C1 segment of cervical spinal cord (tissue), 14 donors: ENCODE measurements at regions not wholly inside any gene's neighbourhood (a gene's known extent, or its start where the extent isn't known, plus 50 kb on each side); places are given as distances from the start of the nearest gene placed in this dataset.

Source experiments
- DNase-seq, 14 donors: peaks; one replicate each; lab custom pipeline; 2025; lab: John Stamatoyannopoulos, UW

GRCh38 chr6:156160795-156161165, 616.4 kb upstream of the ARID1B start:
- no peak for DNase-seq

- no peak for DNase-seq
Observed at GRCh38 chr6:156160007-156160794, 617.0 kb upstream of the ARID1B start.

- no peak for DNase-seq
Observed at GRCh38 chr6:156154896-156155295, 622.3 kb upstream of the ARID1B start.

DNA sequence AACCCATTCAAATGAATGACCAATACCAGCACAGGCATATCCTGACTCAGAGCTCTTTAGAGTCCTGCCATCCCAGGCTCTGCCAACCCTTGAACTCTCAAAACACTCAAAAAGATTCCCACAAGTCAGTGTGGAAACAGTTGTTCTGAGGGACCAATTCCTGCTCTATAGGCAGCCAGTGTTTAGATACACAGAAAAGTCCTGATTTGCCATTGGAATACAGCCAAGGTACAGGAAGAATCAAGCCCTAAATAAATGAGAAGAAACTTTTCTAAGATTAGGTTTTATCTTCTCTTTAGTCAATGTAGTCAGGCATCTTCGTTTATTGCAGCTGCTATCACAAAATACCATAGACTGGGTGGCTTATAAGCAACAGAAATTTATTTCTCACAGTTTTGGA, 626.8 kb upstream of the ARID1B start:
- DNase-seq: no peak

GRCh38 chr6:156146891-156147290, 630.3 kb upstream of the ARID1B start:
- no peak for DNase-seq

GRCh38 chr6:156131221-156131903, 645.8 kb upstream of the ARID1B start:
- DNase-seq: no peak

DNA sequence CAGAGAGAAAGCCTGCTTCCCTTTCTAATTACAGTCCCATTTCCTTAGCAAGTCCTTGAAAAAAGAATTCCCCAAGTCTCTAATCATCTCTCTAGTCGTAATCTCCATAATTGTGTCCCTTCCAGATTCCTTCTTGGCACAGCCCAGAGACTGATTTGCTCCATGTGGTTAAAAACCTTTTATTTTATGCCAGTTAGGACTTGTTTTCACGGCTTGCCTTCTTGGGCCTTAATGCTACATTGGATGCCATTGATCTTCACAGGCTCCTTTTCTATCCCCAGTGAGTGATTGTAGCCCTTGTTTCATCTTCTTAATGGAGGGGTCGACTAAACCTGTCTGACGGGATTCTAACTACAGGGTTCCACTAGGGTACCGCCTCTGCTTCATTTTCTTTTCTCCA, 650.6 kb upstream of the ARID1B start:
- DNase-seq: no peak

DNA sequence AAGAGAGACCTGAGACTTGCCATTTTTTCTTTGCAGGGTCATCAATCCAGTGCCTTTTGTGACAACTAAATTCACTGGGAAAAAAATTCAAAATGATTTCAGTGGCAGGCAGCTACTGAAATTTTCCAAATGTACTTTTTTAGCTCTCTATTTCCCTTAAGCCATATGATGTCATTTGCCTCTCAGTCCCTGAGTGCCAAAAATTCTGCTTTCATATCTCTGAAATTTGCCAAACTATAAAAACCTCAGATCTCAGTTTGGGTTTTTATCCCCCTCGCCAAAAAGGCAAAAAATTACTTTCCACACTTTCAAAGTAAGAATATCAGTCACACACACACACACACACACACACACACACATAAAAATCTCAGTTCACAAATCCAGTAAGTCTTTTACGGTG, 651.3 kb upstream of the ARID1B start:
- no peak for DNase-seq

DNA sequence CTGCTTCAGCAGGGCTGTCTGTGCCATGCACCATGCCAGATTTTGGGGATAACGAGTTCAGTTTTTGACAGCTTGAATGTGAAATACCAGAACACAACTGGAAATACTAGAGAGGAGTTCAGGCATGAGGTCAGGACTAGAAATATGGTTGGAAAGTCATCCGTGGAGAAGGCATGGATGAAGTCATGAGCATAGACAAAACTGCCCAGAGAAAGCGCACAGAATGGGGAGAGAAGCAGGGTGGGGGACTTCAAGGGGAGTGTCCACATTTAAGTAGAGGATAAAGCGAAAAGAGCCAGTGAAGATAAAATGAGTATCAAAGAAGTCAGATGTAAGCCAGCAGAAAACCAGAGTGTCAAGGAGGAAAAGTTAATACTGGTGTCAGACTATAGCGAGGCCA, 653.4 kb upstream of the ARID1B start:
- DNase-seq: no peak

GRCh38 chr6:156121973-156122372, 655.2 kb upstream of the ARID1B start:
- no peak for DNase-seq

DNA sequence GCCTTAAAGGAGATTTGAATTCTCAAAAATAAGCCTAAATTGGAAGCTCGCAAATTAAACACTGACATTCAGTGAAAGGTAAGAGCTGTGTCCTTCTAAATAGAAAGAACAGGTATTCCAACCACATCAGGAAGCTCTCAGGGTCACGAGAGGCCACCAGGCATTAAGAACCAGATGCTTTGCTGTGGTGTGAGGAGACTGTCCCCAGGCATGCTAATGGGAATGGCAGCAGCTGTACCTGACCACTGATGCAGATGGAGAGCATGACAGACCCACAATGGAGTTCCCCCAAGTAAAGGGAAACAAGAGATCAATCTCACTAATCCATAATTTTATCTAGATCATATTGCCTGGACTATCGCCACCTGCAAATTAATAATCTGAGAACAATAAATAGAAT, 658.9 kb upstream of the NOX3 start:
- DNase-seq: no peak

- no peak for DNase-seq
Observed at GRCh38 chr6:156113631-156114030, 658.0 kb upstream of the NOX3 start.

DNA sequence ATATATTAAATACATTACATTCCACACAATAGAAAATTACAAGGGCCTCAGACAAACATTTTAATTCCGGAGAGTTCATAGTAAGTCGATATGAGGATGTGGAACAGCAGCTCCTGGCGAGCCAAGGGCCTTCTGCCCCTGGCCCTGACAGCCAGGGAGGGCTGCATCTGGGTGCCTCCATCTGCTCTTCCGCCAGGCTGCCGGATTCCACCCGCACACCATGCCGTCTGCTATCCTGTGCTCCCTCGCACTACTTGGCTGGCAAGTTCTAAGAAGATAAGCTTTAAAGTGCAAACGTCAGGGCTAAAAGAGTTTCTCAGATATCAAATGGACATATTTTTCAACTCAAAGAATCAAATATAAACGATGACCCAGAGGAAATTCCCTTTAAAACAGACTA, 656.3 kb upstream of the NOX3 start:
- DNase-seq: no peak

DNA sequence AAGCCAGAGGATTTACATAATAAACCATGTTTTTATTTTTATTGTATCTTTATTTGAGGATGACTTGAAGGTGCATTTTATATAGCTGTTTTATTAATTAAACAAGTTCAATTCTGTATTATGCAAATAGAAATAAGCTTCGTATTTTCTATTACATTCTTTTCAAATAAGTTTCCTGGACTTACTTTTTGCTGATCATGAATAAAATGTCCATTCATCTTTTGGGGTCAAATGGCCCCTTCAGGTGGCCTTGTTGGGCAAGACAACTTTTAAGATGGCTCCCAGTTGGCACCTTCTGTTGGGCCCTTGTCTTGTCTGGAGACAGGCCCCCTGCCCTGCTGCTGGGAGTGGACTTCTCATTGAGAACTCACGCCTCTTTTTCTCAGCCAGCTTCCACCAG, 654.6 kb upstream of the NOX3 start:
- no peak for DNase-seq

- no peak for DNase-seq
Observed at GRCh38 chr6:156109713-156110112, 654.1 kb upstream of the NOX3 start.

DNA sequence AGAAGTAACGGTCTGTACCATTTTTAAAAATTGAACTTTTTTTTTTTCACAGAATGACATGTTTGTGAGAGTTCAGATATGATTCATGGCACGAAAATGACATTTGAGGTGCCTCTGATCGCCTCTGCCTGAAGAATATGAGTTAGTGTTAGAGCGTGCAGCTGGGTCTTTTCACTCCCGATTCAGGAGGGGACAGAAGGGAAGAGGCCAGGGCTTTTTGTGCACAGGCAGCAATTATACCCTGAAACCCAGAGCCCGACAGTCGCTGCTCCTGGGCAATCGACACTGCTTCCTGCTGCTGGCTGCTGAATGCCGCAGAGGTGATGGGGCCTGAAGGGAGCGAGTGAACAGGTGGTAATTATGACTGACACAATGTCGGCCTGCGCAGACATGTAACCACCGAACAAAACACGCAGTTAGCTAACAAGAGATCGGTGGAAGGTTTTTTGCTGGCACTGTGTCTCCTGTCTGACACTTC, 652.0 kb upstream of the NOX3 start:
- DNase-seq: no peak

DNA sequence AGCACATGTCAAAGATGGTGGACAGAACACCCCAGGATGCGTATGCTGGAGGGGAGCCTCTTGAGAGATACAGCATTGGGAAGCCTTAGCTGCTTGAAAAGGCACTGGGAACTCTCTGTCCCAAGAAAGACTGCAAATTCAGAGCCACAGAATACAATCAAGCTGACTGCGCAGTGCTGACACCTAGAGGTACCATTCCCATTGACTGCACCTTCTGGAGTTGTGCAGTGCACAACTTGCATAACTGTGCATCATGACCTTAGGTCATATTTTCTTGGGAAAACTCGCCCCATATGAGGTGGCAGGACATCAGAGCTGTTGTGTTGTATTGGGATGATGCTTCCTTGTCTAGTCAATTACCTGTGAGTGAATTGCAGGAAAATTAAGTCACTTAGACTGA, 646.5 kb upstream of the NOX3 start:
- no peak for DNase-seq

DNA sequence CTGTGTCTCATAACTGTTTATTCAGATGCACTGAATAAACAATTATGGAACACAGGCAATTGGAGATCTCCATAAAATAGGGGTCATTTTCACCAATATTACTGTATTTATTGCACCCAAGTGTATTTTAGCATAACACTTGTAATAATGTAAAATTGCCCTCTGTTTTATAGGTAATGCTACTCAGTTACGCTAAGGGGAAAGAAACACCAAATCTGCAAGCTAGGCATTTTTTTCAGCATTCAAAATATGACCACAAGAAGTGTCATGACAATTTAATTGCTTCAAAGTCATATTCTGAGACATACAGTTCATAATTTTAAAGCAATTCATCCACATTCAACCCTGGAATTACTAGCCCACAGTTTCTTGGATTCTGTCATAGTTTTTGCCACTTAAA, 643.2 kb upstream of the NOX3 start:
- DNase-seq: no peak

DNA sequence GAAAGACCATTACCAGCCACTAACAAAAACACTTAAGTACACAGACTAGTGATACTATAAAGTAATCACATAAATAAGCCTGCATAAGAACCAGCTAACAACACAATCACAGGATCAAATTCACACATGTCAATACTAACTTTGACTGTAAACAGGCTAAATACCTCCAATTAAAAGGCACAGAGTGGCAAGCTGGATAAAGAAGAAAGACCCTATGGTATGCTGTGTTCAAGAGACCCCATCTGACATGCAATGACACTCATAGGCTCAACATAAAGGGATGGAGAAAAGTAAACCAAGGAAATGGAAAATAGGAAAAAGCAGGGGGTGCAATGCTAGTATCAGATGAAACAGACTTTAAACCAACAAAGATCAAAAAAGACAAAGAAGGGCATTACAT, 631.8 kb upstream of the NOX3 start:
- no peak for DNase-seq

- DNase-seq: no peak
Observed at GRCh38 chr6:156082012-156082411, 626.4 kb upstream of the NOX3 start.

DNA sequence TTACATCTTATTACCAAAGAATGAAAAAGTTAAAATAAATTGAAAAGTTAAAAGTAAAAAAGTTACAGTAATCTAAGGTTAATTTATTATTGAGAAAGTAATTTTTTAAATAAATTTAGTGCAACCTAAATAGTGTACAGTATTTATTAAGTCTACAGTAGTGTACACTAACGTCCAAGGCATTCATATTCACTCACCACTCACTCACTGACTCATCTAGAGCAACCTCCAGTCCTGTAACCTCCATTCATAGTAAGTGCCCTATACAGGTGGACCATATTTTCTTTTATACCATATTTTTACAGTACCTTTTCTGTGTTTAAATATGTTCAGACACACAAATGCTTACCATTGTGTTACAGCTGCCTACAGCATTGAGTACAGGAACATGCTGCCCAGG, 624.7 kb upstream of the NOX3 start:
- DNase-seq: no peak

GRCh38 chr6:156068881-156069280, 613.2 kb upstream of the NOX3 start:
- no peak for DNase-seq

DNA sequence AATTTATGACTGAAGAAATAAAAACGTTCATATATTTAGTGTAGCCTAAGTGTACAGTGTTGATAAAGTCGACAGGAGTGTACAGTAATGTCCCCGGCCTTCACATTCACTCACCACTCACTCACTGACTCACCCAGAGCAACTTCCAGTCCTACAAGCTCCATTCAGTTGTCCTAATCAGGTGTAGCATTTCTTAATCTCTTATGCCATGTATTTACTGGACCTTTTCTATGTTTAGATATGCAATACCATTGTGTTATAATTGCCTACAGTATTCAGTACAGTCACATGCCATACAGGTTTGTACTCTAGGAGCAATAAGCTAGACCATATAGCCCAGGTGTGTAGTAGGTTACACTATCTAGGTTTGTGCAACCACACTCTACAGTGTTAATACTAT, 610.2 kb upstream of the NOX3 start:
- no peak for DNase-seq
